SH-SY5Y (cell line): ENCODE measurements at regions not wholly inside any gene's neighbourhood (a gene's known extent, or its start where the extent isn't known, plus 50 kb on each side); places are given as distances from the start of the nearest gene placed in this dataset.

ENCODE experiments used
- GATA2 ChIP-seq: IDR thresholded peaks from 2 replicates; pipeline ENCODE4 v1.6.1; 2011; ENCODE audit warnings: mild to moderate bottlenecking, low read depth, low read length
- GATA3 ChIP-seq: IDR thresholded peaks from 2 replicates; pipeline ENCODE4 v1.6.1; 2011; ENCODE audit warnings: low read depth, mild to moderate bottlenecking, low read length, moderate library complexity

DNA sequence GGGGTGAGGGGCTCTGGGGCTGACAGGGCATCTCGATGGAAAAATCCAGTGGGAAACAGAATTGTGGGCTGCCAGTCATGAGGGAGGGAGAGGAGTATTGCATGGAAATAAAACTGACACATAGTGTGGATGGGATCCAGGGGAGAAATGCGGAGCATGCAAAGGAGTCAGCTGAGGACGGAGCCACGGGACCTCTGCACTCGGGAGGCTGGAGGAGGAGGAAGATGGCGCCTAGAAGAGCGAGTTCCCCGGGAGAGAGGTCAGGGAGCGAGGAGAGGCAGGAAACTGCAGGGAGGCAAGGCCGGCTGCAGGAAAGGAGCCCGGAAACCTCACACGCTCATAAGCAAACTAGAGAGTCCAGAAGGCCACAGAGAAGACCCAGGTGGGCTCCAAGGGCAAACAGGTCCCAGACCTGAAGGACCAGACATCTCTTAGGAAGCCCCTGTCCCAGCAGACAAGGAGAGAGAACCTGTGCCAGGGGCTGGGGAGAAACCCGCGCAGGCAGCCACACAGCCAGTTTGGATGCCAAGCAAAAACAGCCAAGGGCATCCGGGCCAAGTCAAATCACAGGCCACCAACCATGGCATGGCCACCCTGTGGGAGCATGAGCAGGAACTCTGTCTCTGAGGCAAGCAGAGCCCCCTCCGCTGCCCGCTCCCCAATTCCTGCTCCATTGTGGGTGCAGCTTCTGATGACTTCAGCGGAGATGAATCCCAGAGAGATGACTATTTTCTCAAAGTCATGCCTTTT is 218.8 kb upstream of the ID2 start:
- TF ChIP-seq GATA2 (no peak), GATA3 (no peak)
